ENCODE measurements at regions not wholly inside any gene's neighbourhood (a gene's known extent, or its start where the extent isn't known, plus 50 kb on each side); places are given as distances from the start of the nearest gene placed in this dataset.

- DNase-seq (ENCODE audit: low read depth) = peak; percentile 45
Observed at GRCh38 chr3:117184574-117184973, 475.0 kb downstream of the TUSC7 start.

- no peak for DNase-seq (ENCODE audit: low read depth)
Observed at GRCh38 chr3:117191245-117191644, 481.7 kb downstream of the TUSC7 start.

GRCh38 chr3:117192888-117193287 is 483.3 kb downstream of the TUSC7 start:
- peak; percentile 71 for DNase-seq (ENCODE audit: low read depth)

- DNase-seq (ENCODE audit: low read depth) = no peak
Observed at GRCh38 chr3:117193390-117193789, 483.8 kb downstream of the TUSC7 start.

GRCh38 chr3:117195034-117195433 is 485.5 kb downstream of the TUSC7 start:
- DNase-seq (ENCODE audit: low read depth) = no peak

- DNase-seq (ENCODE audit: low read depth) = no peak
Observed at GRCh38 chr3:117200962-117201361, 491.4 kb downstream of the TUSC7 start.

GRCh38 chr3:117201901-117202774 is 492.6 kb downstream of the TUSC7 start:
- no peak for DNase-seq (ENCODE audit: low read depth)

- DNase-seq (ENCODE audit: low read depth) = peak; percentile 58
Observed at GRCh38 chr3:117217355-117217754, 507.8 kb downstream of the TUSC7 start.

GRCh38 chr3:117217760-117218316 is 508.3 kb downstream of the TUSC7 start:
- DNase-seq (ENCODE audit: low read depth) = no peak

- peak; percentile 45 for DNase-seq (ENCODE audit: low read depth)
Observed at GRCh38 chr3:117218641-117219048, 509.1 kb downstream of the TUSC7 start.

- DNase-seq (ENCODE audit: low read depth) = no peak
Observed at GRCh38 chr3:117219296-117219695, 509.7 kb downstream of the TUSC7 start.

- no peak for DNase-seq (ENCODE audit: low read depth)
Observed at GRCh38 chr3:117226932-117227331, 517.4 kb downstream of the TUSC7 start.

- DNase-seq (ENCODE audit: low read depth) = no peak
Observed at GRCh38 chr3:117228466-117228865, 518.9 kb downstream of the TUSC7 start.

GRCh38 chr3:117230924-117231323 is 521.3 kb downstream of the TUSC7 start:
- no peak for DNase-seq (ENCODE audit: low read depth)

GRCh38 chr3:117234331-117234730 is 524.8 kb downstream of the TUSC7 start:
- DNase-seq (ENCODE audit: low read depth) = no peak

GRCh38 chr3:117235304-117235703 is 525.7 kb downstream of the TUSC7 start:
- no peak for DNase-seq (ENCODE audit: low read depth)

GRCh38 chr3:117238806-117239205 is 529.2 kb downstream of the TUSC7 start:
- DNase-seq (ENCODE audit: low read depth) = no peak

- no peak for DNase-seq (ENCODE audit: low read depth)
Observed at GRCh38 chr3:117243657-117244056, 534.1 kb downstream of the TUSC7 start.

- peak; percentile 46 for DNase-seq (ENCODE audit: low read depth)
Observed at GRCh38 chr3:117246771-117247555, 537.4 kb downstream of the TUSC7 start.

GRCh38 chr3:117248153-117248552 is 538.6 kb downstream of the TUSC7 start:
- peak; percentile 42 for DNase-seq (ENCODE audit: low read depth)

- DNase-seq (ENCODE audit: low read depth) = peak; percentile 91
Observed at GRCh38 chr3:117252208-117252607, 542.6 kb downstream of the TUSC7 start.

GRCh38 chr3:117252651-117253050 is 543.1 kb downstream of the TUSC7 start:
- no peak for DNase-seq (ENCODE audit: low read depth)

- DNase-seq (ENCODE audit: low read depth) = no peak
Observed at GRCh38 chr3:117253636-117254035, 544.1 kb downstream of the TUSC7 start.

Data from renal cortical epithelial cell (primary cell).